ENCODE measurements at regions not wholly inside any gene's neighbourhood (a gene's known extent, or its start where the extent isn't known, plus 50 kb on each side); places are given as distances from the start of the nearest gene placed in this dataset.
A peak's percentile ranks its signal among the peaks of the same experiment; 100 is the strongest.

DNA sequence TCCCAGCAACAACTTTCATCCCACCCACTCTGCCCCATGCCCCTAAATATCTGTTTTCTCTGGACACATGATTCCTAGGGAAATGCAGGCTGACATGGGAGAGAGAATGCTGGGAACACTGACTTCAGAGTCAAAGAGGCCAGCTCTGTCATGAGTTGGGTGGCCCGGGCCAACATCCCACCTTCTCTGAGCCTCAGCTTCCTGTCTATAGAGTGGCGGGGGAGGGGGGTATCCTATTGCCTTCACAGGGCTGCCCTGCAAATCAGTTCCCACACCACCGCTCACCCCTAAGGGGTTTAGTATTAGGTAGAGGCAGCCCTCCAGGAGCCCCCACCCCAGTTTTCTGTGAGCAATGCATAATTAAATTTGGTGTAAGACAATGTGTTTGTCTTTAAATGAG lies 175.0 kb upstream of the NCAM1 start:
- DNase-seq, result no peak

DNA sequence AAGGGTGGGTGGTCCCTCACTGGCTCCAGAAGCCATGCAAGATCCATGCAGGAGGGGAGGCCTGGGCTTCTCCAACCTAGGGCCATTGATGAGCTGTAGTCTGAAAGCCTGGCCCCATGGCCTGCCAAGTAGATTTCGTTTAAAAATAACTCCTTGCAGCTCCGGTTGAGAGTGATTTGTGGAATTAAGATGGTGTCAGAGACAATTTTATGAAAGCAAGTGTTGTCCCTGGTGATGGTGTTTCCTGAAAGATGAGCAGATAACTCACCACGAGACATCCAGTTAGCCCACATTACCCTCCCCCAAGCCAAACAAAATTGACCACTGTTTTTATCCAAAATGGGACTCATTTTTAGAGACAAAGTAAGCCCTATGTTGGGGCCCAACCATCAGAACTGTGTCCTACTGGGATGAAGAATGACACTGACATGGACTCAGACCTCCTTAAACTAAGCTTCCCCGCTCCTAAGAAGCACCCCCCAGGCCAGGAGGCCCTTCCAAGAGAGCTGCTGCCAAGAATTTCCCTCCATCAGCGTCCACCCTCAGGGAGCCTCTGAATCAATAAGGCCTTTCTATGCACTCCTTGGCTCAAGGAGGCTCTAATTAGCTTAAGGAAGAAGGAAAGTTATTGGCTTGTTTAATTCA lies 174.2 kb upstream of the NCAM1 start:
- ATAC-seq (no peak), DNase-seq (no peak)

More for the DNA sequence above, 175.0 kb upstream of the NCAM1 start:
- ATAC-seq, result no peak

DNA sequence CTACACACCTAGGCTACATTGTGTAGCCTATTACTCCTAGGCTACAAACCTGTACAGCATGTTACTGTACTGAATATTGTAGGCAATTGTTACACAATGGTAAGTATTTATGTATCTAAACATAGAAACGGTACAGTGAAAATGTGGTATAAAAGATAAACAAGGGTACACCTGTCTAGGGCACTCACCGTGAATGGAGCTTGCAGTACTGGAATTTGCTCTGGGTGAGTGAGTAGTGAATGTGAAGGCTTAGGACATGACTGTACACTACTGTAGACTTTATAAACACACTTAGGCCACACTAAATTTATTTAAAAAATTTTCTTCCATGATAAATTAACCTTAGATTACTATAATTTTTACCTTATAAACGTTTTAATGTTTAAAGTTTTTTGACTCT lies 171.7 kb upstream of the NCAM1 start:
- ATAC-seq (no peak), DNase-seq (no peak)

DNA sequence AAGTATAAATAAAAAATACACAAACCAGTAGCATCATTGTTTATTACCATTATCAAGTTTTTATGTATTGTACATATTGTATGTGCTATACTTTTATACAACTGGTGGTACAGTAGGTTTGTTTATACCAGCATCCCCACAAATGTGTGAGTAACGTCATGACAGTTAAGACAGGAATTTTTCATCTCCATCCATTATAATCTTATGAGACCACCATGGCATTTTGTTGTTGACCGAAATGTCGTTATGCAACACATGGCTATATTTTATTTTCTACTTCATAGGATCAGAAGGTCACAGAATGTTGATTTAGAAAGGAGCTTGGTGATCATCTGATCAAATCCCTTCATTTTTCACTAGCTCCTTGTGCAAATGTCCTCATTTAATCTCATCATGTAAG lies 170.9 kb upstream of the NCAM1 start:
- ATAC-seq (no peak), DNase-seq (no peak)

GRCh38 chr11:112792070-112792469 lies 169.2 kb upstream of the NCAM1 start:
- no peak for ATAC-seq

GRCh38 chr11:112793416-112793815 lies 167.8 kb upstream of the NCAM1 start:
- ATAC-seq, result no peak
- no peak for DNase-seq

More at GRCh38 chr11:112792070-112792469, 169.2 kb upstream of the NCAM1 start:
- no peak for DNase-seq

DNA sequence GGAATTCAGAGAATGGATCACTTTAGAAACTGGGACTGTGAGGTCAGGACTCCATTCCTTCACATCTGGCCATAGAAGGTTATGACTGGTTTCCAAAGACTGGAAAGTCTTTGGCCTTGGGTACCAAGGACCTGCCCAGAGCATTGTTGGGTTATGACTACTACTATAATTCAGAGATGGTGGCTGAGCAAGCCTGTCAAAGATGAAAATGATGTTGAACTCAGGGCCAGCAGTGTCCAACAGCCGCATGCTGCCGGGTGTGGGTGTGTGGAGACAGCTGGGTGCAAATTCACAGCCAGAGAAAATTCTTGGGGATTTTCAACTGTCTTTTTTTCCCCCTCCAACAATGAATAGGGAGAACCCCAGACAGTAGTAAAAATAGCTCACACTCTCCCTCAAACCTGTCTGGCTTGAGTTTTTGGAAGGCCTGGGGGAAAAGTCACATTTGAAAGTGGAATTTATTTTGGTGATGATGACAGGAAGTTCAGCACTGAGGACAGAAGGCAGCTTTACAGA lies 166.8 kb upstream of the NCAM1 start:
- ATAC-seq (no peak), DNase-seq (no peak)

DNA sequence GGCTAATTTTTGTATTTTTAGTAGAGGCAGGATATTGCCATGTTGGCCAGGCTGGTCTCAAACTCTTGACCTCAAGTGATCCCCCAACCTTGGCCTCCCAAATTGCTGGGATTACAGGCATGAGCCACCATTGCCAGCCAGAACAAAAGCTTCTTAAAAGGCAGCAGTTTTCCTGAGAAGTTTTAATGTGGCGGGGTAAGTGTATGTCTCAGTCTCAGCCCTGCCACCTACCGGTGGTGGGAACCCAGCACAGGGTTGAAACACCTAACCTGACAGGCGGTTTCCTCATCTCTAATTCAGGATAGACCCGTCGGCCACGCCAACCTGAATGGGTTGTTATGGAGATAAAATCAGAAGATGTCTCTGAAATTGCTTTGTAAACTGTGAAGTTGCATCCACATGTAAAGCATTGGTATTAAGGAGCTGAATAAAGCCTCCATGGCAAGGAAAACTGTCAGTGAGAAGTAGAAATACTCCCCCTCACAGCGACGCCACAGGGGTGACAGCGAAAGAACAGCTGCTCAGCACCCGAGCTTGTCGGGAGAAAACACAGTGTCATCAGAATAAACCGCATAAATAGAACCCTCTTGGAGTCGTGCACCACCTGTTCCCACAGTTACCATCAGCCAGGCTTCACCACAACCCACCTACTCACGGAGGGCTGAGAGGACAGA lies 165.9 kb upstream of the NCAM1 start:
- DNase-seq (peak; percentile 10), ATAC-seq (no peak)

DNA sequence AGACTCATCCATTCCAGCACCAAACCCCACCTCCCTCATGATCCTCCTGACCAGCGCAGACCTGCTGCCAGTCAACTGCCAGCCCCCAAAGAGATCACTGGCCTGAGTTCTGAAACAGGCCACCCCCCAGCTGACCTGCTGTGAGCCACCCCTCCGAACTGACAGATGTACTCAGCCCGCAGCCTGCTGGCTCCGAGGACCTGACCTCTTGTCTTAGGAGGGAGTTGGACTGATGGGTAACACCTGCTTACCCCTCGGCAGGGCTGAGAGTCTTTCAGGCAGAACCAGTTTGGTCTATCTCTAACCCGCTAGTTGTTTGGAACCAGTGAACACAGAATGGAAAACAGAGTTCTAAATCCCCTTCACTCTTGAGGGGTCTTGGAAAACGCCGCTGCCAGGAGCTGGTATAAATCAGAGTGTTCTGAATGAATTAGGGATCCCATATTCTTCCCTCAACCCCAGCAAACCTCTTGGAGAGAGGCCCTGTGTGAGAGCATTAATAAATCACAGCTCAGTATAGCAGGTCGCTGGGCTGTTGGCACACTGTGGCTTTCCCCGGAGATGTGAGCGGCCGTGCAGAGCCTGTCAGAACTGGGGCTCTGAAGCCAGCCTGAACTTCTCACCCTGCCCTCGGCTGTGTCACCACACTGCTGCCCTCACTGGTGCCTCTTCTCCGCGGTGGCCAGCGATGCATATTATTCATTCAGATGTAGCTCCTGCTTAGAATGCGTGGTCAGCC lies 165.1 kb upstream of the NCAM1 start:
- ATAC-seq (no peak), DNase-seq (no peak)

- ATAC-seq (no peak), DNase-seq (no peak)
These were observed 164.1 kb upstream of the NCAM1 start for GRCh38 chr11:112797092-112797491.

- peak; percentile 14 for DNase-seq
These were observed 163.4 kb upstream of the NCAM1 start for GRCh38 chr11:112797648-112798293.

DNA sequence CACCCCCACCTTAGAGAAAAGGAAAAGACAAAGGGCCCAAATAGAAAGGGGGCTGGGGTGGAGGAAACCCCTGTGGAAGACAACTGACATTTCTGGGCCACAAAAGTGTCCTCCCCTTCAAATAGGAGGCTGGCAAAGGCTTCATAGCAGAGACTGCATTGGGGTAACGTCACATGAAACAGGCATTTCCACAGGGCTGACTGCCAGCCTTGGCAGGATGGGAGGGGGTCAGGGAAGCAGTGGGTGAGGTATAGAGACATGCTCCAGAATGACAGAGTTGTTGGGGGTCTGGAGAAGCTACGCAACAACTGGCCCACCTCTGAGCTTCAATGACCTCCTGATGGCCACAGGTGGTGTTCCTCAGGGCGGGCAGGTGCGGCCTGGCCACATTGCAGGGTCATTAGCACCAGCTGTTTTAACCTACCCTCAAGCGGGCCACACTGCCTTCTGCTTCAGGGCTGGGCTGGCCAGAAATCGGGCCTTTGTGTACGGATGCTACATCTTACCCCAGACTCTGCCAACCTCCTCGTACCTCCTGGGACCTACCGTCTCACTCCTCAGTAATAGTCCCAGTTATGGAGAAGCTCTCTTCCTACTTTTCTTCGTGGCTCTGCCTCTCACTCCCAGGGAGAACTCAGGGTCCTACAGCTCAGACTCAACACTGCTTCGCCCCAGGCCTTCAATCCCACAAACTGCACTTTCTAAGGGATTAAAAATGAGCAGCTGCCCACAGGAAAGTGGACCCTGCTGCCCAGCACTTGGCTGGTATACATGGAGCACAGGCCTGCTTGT lies 160.0 kb upstream of the NCAM1 start:
- no peak for DNase-seq
- ATAC-seq, result no peak

More at GRCh38 chr11:112797648-112798293, 163.4 kb upstream of the NCAM1 start:
- ATAC-seq, result no peak

- no peak for DNase-seq
- no peak for ATAC-seq
These were observed 159.5 kb upstream of the NCAM1 start for GRCh38 chr11:112801817-112802088.

GRCh38 chr11:112805658-112806057 lies 155.6 kb upstream of the NCAM1 start:
- DNase-seq, result no peak
- ATAC-seq, result no peak

DNA sequence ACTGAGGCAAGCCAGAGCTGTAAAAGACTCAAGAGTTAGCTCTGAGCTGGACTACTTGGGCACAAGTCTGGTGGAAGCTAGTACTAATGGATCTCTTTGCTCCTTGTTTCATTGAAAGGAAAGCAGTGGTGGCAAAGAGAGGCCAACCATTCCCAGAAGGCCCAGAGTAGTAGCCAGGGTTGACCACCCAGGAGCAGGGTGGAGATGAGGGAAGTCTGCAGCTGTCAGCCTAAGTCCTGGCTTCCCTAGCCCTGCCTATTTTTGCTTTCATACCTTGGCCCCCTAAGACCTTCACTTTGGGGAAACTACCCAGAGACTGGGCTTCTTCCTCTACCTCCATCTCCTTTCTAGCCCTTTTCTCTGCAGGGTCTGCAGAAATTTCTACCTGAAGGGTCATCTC lies 155.0 kb upstream of the NCAM1 start:
- ATAC-seq (no peak), DNase-seq (no peak)

- ATAC-seq, result no peak
- DNase-seq, result no peak
These were observed 154.3 kb upstream of the NCAM1 start for GRCh38 chr11:112806876-112807275.

- no peak for ATAC-seq
- no peak for DNase-seq
These were observed 151.8 kb upstream of the NCAM1 start for GRCh38 chr11:112809429-112809828.

DNA sequence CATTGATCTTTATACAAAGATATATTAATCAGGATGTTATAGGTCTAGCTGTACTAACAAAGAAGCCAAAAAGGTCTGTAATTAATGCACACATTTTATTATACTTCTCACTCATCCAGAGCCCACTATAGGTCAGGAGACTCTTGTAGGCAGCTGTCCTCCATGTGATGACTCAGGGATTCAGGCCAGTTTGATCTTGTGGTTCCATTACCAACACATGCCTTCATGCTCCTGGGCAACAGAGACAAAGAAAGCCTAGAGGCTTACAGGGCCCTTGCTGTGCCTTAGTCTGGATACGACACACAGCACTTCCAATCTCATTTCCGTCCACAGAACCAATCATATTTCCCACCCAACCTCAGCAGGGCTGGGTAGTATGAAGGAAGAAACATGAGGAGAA lies 150.3 kb upstream of the NCAM1 start:
- DNase-seq (no peak), ATAC-seq (no peak)

DNA sequence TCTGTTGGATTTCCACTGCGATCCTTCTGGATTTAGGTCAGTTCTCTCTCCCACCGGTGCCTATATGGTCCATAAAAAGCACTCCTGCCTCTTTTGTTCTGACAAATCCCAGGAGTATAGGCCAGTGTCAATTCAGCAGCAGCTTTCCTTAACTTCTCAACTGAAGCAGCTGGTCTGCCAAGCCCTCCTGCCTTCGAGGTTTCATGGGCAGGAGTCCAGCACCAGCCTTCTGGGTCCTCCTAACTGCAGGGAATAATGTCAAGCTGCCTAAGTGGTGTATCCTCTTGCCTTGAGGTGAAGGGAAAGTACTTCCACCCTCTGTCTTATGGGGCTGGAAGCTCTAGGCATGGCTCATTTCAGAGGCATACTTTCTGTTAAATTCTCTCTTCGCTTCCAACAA lies 149.4 kb upstream of the NCAM1 start:
- DNase-seq (no peak), ATAC-seq (no peak)

GRCh38 chr11:112812729-112813128 lies 148.5 kb upstream of the NCAM1 start:
- ATAC-seq, result no peak
- DNase-seq, result no peak

DNA sequence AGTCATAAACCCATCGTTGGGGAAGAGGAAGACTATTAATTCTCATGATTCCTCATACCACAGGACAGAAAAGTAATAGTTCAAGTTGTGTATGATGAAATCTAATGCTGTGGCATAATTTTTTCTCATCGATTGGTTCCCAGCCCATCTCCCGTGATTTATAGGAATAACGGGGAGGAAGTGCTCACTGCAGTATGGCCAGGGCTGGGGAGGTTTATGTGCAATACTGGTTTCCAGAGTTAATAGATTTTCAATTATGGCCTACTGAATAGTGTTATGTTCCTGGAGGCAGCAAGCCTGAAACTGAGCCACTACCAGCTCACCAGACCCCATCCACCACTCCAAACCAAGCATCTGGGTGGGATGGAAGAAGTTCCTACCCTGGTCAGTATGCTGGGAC lies 147.1 kb upstream of the NCAM1 start:
- DNase-seq, result no peak
- ATAC-seq, result no peak

GRCh38 chr11:112817376-112817775 lies 143.8 kb upstream of the NCAM1 start:
- DNase-seq (no peak), ATAC-seq (no peak)
